ENCODE measurements at regions not wholly inside any gene's neighbourhood (a gene's known extent, or its start where the extent isn't known, plus 50 kb on each side); places are given as distances from the start of the nearest gene placed in this dataset.

GRCh38 chr2:155030296-155030695 lies 331.8 kb downstream of the KCNJ3 start:
- TF ChIP-seq NFYB (CRISPR knock-in tag; conservative IDR thresholded peaks at IDR 0.05; ENCODE audit: low read depth) (no peak), ESRRA (CRISPR knock-in tag; IDR thresholded peaks at IDR 0.05; ENCODE audit: borderline replicate concordance) (no peak), CTCF (IDR thresholded peaks at IDR 0.05) (no peak), AFF4 (CRISPR knock-in tag; IDR thresholded peaks at IDR 0.05; ENCODE audit: borderline replicate concordance) (no peak), MAX (CRISPR knock-in tag; IDR thresholded peaks at IDR 0.05) (no peak), NFE2L1 (CRISPR knock-in tag; IDR thresholded peaks at IDR 0.05) (no peak), ELF4 (CRISPR knock-in tag; IDR thresholded peaks at IDR 0.05; ENCODE audit: low read depth) (no peak), ZBTB21 (CRISPR knock-in tag; IDR thresholded peaks at IDR 0.05; ENCODE audit: borderline replicate concordance) (no peak), RORB (CRISPR knock-in tag; IDR thresholded peaks at IDR 0.05) (no peak)
